GM18867 (cell line): ENCODE measurements at regions not wholly inside any gene's neighbourhood (a gene's known extent, or its start where the extent isn't known, plus 50 kb on each side); places are given as distances from the start of the nearest gene placed in this dataset.
A peak's percentile ranks its signal among the peaks of the same experiment; 100 is the strongest.

Source experiments
- ATAC-seq: cut with Tn5 transposase; IDR thresholded peaks from one replicate; pipeline ENCODE4 v1.9.1; 2021; ENCODE audit warnings: mild to moderate bottlenecking, moderate library complexity; ENCODE audit not compliant: unreplicated experiment

- ATAC-seq: no peak
Measured at GRCh38 chr5:107154593-107154992, 516.1 kb downstream of the EFNA5 start.

- ATAC-seq: no peak
Measured at GRCh38 chr5:107153283-107153682, 517.5 kb downstream of the EFNA5 start.

- peak; percentile 84 for ATAC-seq
Measured at GRCh38 chr5:107149243-107150005, 521.3 kb downstream of the EFNA5 start.

- no peak for ATAC-seq
Measured at GRCh38 chr5:107147589-107147988, 523.1 kb downstream of the EFNA5 start.

GRCh38 chr5:107146901-107147300 is 523.8 kb downstream of the EFNA5 start:
- no peak for ATAC-seq

GRCh38 chr5:107135391-107135790 is 535.3 kb downstream of the EFNA5 start:
- ATAC-seq: no peak

- no peak for ATAC-seq
Measured at GRCh38 chr5:107134931-107135330, 535.8 kb downstream of the EFNA5 start.

GRCh38 chr5:107129051-107129450 is 541.7 kb downstream of the EFNA5 start:
- ATAC-seq: no peak

GRCh38 chr5:107127878-107128277 is 542.9 kb downstream of the EFNA5 start:
- ATAC-seq: no peak

- no peak for ATAC-seq
Measured at GRCh38 chr5:107126341-107126740, 544.4 kb downstream of the EFNA5 start.

GRCh38 chr5:107124376-107124775 is 546.4 kb downstream of the EFNA5 start:
- no peak for ATAC-seq

GRCh38 chr5:107123014-107123413 is 547.7 kb downstream of the EFNA5 start:
- ATAC-seq: no peak

GRCh38 chr5:107121793-107122519 is 548.8 kb downstream of the EFNA5 start:
- no peak for ATAC-seq

- ATAC-seq: no peak
Measured at GRCh38 chr5:107119656-107120055, 551.1 kb downstream of the EFNA5 start.

GRCh38 chr5:107118184-107119019 is 552.3 kb downstream of the EFNA5 start:
- no peak for ATAC-seq

GRCh38 chr5:107112216-107112615 is 558.5 kb downstream of the EFNA5 start:
- ATAC-seq: no peak

- ATAC-seq: peak; percentile 87
Measured at GRCh38 chr5:107104040-107104995, 566.4 kb downstream of the EFNA5 start.

- ATAC-seq: no peak
Measured at GRCh38 chr5:107103522-107103921, 567.2 kb downstream of the EFNA5 start.

GRCh38 chr5:107100121-107100520 is 570.6 kb downstream of the EFNA5 start:
- ATAC-seq: no peak

GRCh38 chr5:107099506-107099905 is 571.2 kb downstream of the EFNA5 start:
- no peak for ATAC-seq
